IMR-90 (cell line): ENCODE measurements at regions not wholly inside any gene's neighbourhood (a gene's known extent, or its start where the extent isn't known, plus 50 kb on each side); places are given as distances from the start of the nearest gene placed in this dataset.

Source experiments
- CEBPB ChIP-seq: IDR thresholded peaks from 2 replicates; pipeline ENCODE4 v1.6.1; 2012; ENCODE audit warnings: low read depth, low read length, improper control_type of control experiment
- CHD1 ChIP-seq: IDR thresholded peaks from 2 replicates; pipeline ENCODE4 v1.6.1; 2012; ENCODE audit warnings: low read depth, low read length, improper control_type of control experiment
- FOS ChIP-seq: fragments of 150-350 bp; IDR thresholded peaks from 2 replicates; pipeline ENCODE4 v1.6.1; 2016; ENCODE audit warnings: low read depth, low read length
- MAFK ChIP-seq: IDR thresholded peaks from 2 replicates; pipeline ENCODE4 v1.6.1; 2012; ENCODE audit warnings: low read depth, low read length, improper control_type of control experiment
- MXI1 ChIP-seq: IDR thresholded peaks from 2 replicates; pipeline ENCODE4 v1.6.1; 2012; ENCODE audit warnings: low read depth, mild to moderate bottlenecking, low read length, moderate library complexity, borderline replicate concordance
- NFE2L2 ChIP-seq: fragments of 150-350 bp; IDR thresholded peaks from 2 replicates; pipeline ENCODE4 v1.6.1; 2016; ENCODE audit warnings: low read depth, mild to moderate bottlenecking, low read length
- POLR2A ChIP-seq: IDR thresholded peaks from 2 replicates; pipeline ENCODE4 v1.6.1; 2012; ENCODE audit warnings: mild to moderate bottlenecking, low read depth, low read length
- RAD21 ChIP-seq: IDR thresholded peaks from 2 replicates; pipeline ENCODE4 v1.6.1; 2012; ENCODE audit warnings: low read length, improper control_type of control experiment
- RCOR1 ChIP-seq: IDR thresholded peaks from 2 replicates; pipeline ENCODE4 v1.6.1; 2012; ENCODE audit warnings: mild to moderate bottlenecking, low read length, improper control_type of control experiment; ENCODE audit not compliant: insufficient replicate concordance
- RFX5 ChIP-seq: IDR thresholded peaks from 2 replicates; pipeline ENCODE4 v1.8.0; 2012; ENCODE audit warnings: low read depth, mild to moderate bottlenecking, low read length, moderate library complexity
- SMC3 ChIP-seq: fragments of 150-350 bp; IDR thresholded peaks from 2 replicates; pipeline ENCODE4 v1.6.1; 2016; ENCODE audit warnings: low read depth, mild to moderate bottlenecking, antibody characterized with exemption, low read length, moderate library complexity
- TF ChIP-seq, protein P1 (sequence below): conservative IDR thresholded peaks from 2 replicates; pipeline ENCODE4 v1.5.1; 2012; ENCODE audit warnings: mild to moderate bottlenecking, low read depth, low read length, improper control_type of control experiment
- TF ChIP-seq, protein P2 (sequence below): fragments of 150-350 bp; IDR thresholded peaks from 2 replicates; pipeline ENCODE4 v1.6.1; 2017; ENCODE audit warnings: mild to moderate bottlenecking, antibody characterized with exemption, low read length, low read depth

DNA sequence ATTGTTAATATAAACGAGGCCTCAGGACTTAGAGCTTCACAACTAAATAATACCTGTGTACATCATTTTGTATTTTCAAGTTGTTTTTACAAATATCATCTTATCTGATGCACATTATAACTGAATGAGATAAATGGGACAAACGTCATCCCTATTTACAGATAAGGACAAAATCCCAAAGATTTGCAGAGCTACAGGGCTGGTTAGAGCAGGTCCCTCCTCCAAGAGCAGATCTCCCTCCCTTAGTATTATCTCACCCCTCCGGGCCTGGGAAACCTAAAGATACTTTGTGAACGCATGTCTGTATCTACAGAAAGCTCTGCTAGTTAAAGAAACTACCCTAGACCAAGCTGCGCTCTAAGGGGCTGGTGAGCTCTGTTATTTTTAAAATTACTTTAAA, 130.4 kb upstream of the PROKR2 start:
- TF ChIP-seq, protein P1, sequence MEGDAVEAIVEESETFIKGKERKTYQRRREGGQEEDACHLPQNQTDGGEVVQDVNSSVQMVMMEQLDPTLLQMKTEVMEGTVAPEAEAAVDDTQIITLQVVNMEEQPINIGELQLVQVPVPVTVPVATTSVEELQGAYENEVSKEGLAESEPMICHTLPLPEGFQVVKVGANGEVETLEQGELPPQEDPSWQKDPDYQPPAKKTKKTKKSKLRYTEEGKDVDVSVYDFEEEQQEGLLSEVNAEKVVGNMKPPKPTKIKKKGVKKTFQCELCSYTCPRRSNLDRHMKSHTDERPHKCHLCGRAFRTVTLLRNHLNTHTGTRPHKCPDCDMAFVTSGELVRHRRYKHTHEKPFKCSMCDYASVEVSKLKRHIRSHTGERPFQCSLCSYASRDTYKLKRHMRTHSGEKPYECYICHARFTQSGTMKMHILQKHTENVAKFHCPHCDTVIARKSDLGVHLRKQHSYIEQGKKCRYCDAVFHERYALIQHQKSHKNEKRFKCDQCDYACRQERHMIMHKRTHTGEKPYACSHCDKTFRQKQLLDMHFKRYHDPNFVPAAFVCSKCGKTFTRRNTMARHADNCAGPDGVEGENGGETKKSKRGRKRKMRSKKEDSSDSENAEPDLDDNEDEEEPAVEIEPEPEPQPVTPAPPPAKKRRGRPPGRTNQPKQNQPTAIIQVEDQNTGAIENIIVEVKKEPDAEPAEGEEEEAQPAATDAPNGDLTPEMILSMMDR, result no peak
- TF ChIP-seq SMC3 (no peak), POLR2A (no peak), RAD21 (no peak), MAFK (no peak), NFE2L2 (no peak), CEBPB (no peak), MXI1 (no peak), RCOR1 (no peak), FOS (no peak), CHD1 (no peak), RFX5 (no peak)
- TF ChIP-seq, protein P2, sequence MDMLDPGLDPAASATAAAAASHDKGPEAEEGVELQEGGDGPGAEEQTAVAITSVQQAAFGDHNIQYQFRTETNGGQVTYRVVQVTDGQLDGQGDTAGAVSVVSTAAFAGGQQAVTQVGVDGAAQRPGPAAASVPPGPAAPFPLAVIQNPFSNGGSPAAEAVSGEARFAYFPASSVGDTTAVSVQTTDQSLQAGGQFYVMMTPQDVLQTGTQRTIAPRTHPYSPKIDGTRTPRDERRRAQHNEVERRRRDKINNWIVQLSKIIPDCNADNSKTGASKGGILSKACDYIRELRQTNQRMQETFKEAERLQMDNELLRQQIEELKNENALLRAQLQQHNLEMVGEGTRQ, result no peak
